Small intestine (tissue), 7 donors: ENCODE measurements at regions not wholly inside any gene's neighbourhood (a gene's known extent, or its start where the extent isn't known, plus 50 kb on each side); places are given as distances from the start of the nearest gene placed in this dataset.
A peak's percentile ranks its signal among the peaks of the same experiment; 100 is the strongest.

Experiments used
- DNase-seq, 2 donors: peaks; one replicate each; pipeline versions ENCODE4 v3.0.0 to v3.0.0-alpha.2; 2013
- FAIRE-seq: peaks from 2 replicates; lab custom pipeline; 2012; peaks lifted over from hg19 to GRCh38; lab: Jason Lieb, UNC
- H3K27ac ChIP-seq, 3 donors: one replicate each; pipeline ENCODE4 v1.5.1; 2013; ENCODE audit warnings: low read length in 2 of 3, mild to moderate bottlenecking in 2 of 3, control low read depth in 1 of 3, inconsistent platforms in 1 of 3, low read depth in 1 of 3, moderate library complexity in 1 of 3
- H3K27me3 ChIP-seq, 3 donors: one replicate each; pipeline ENCODE4 v1.6.1; 2013; ENCODE audit warnings: low read length in 3 of 3, inconsistent platforms in 1 of 3; ENCODE audit not compliant: control insufficient read depth in 3 of 3, insufficient read depth in 3 of 3
- H3K36me3 ChIP-seq, 3 donors: one replicate each; pipeline ENCODE4 v1.6.1; 2013; ENCODE audit warnings: low read length in 3 of 3, inconsistent platforms in 1 of 3, low read depth in 1 of 3, mild to moderate bottlenecking in 1 of 3, moderate library complexity in 1 of 3; ENCODE audit not compliant: control insufficient read depth in 3 of 3, insufficient read depth in 2 of 3
- H3K4me1 ChIP-seq, 3 donors: one replicate each; pipeline ENCODE4 v1.6.1; 2013; ENCODE audit warnings: low read length in 2 of 3, inconsistent platforms in 1 of 3, low read depth in 1 of 3, mild to moderate bottlenecking in 1 of 3, moderate library complexity in 1 of 3; ENCODE audit not compliant: control insufficient read depth in 3 of 3, insufficient read depth in 2 of 3
- H3K4me3 ChIP-seq, 3 donors: one replicate each; pipeline ENCODE4 v1.5.1; 2013; ENCODE audit warnings: low read length in 3 of 3, control low read depth in 1 of 3, inconsistent platforms in 1 of 3, low read depth in 1 of 3, mild to moderate bottlenecking in 1 of 3, moderate library complexity in 1 of 3
- H3K9me3 ChIP-seq, 2 donors: one replicate each; pipeline ENCODE4 v1.6.1; 2013; ENCODE audit warnings: low read depth in 1 of 2, low read length in 1 of 2; ENCODE audit not compliant: control insufficient read depth in 2 of 2, insufficient read depth in 1 of 2
- WGBS, 3 donors: extraction: QIAGEN DNeasy Blood & Tissue Kit; methylation state at CpG; one replicate each; pipeline ENCODE4 v1.1.7; 2013; 5-methylcytosine and 5-hydroxymethylcytosine counted together
- donor health status: healthy with polysubstance abuse.
- donor health status: control.
- donor health status: control.
- donor health status: Bipolar disorder and iron deficiency.
- donor health status: healthy.

DNA sequence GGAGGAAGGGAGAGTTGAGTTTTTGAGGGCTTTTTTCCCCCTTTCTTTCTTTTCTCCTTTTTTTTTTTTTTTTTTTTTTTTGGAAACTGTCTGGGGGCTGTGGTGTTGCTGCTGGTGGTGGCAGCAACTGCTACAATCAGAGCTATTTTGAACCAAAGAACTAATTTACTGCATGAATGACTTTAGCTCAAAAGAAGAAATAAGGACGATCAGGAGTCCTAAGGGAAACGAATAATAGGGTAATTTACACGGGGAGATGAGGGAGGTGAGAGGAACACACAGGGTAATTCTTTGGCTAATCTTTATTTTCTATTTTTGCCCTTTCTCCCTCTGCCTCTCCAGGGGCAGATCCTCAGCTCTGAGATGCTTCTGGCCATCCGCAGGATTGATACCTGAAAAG, 119.8 kb downstream of the TMEM132E start:
- H3K4me3 ChIP-seq = no peak overlapping the region
- no peaks in the 10 kb centered on the region for H3K9me3 ChIP-seq
- H3K27me3 ChIP-seq = peaks cover 0 to 3% (median 0%) of the 10 kb centered on the region in 3 donors
- DNase-seq (no peak), FAIRE-seq (no peak)
- H3K27ac ChIP-seq = no peak overlapping the region
- no peaks in the 10 kb centered on the region for H3K36me3 ChIP-seq
- WGBS, 3 donors = 54 to 64% (median 61%) methylated on average over 4 of the region's 4 CpGs
- no peaks in the 10 kb centered on the region for H3K4me1 ChIP-seq

GRCh38 chr17:34692920-34693319, 113.5 kb downstream of the TMEM132E start:
- no peak overlapping the region for H3K4me3 ChIP-seq
- no peaks in the 10 kb centered on the region for H3K4me1 ChIP-seq
- WGBS, 3 donors = 9 to 53% (median 27%) methylated on average over 1 of the region's 1 CpG
- H3K36me3 ChIP-seq = no peaks in the 10 kb centered on the region
- H3K27ac ChIP-seq = no peak overlapping the region
- no peak for FAIRE-seq
- no peaks in the 10 kb centered on the region for H3K9me3 ChIP-seq
- H3K27me3 ChIP-seq = peaks cover 0 to 5% (median 0%) of the 10 kb centered on the region in 3 donors
- DNase-seq = peak in 1 of 2 donors; percentile 12
